ENCODE measurements at regions not wholly inside any gene's neighbourhood (a gene's known extent, or its start where the extent isn't known, plus 50 kb on each side); places are given as distances from the start of the nearest gene placed in this dataset.

DNA sequence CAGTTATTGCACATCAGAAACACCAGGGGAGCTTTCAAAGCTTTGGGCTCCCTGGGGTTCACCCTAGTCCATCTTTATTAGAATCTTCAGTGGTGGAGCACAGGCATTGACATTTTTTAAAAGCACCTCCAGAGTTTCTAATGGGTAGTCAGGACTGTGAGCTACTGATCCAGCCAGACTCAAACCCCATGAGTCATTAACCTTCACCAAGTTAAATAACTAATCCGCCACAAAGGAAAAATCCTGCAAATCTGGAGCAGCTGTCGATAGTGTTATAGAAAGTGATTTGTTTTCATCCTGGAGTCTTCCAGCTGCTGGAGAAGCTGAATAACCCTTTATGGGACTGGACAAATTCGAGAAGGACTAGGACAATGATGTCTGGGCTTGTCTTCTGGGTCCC is 93.2 kb upstream of the PIRT start:
- DNase-seq (ENCODE audit: low spot score): no peak
- Histone ChIP-seq H3K27me3 (ENCODE audit: control insufficient read depth in 4 of 4, insufficient read depth in 4 of 4, low read length in 3 of 4) (peaks cover 0 to 8% (median 0%) of the 10 kb centered on the region in 4 donors), H3K9ac (ENCODE audit: low read depth in 1 of 2, low read length in 2 of 2) (no peak overlapping the region), H3K36me3 (ENCODE audit: control insufficient read depth in 4 of 4, insufficient read depth in 3 of 4, low read depth in 1 of 4, low read length in 3 of 4) (no peaks in the 10 kb centered on the region), H3K27ac (ENCODE audit: low read depth in 1 of 2, low read length in 2 of 2) (no peak overlapping the region), H3K4me3 (ENCODE audit: low read depth in 1 of 3, low read length in 3 of 3) (no peak overlapping the region), H3K9me3 (ENCODE audit: control insufficient read depth in 4 of 4, low read length in 3 of 4) (no peaks in the 10 kb centered on the region), H3K4me1 (ENCODE audit: control insufficient read depth in 4 of 4, insufficient read depth in 4 of 4, low read length in 3 of 4) (no peaks in the 10 kb centered on the region)
- 60% methylated on average over 3 of the region's 3 CpGs for WGBS
- TF ChIP-seq NR2F2 (IDR thresholded peaks at IDR 0.05): no peak
- TF ChIP-seq GABPA (IDR thresholded peaks at IDR 0.05 in 1 of 2, conservative IDR thresholded peaks at IDR 0.05 in 1 of 2): no peak
- TF ChIP-seq RXRA (IDR thresholded peaks at IDR 0.05): no peak
- TF ChIP-seq, protein P1, sequence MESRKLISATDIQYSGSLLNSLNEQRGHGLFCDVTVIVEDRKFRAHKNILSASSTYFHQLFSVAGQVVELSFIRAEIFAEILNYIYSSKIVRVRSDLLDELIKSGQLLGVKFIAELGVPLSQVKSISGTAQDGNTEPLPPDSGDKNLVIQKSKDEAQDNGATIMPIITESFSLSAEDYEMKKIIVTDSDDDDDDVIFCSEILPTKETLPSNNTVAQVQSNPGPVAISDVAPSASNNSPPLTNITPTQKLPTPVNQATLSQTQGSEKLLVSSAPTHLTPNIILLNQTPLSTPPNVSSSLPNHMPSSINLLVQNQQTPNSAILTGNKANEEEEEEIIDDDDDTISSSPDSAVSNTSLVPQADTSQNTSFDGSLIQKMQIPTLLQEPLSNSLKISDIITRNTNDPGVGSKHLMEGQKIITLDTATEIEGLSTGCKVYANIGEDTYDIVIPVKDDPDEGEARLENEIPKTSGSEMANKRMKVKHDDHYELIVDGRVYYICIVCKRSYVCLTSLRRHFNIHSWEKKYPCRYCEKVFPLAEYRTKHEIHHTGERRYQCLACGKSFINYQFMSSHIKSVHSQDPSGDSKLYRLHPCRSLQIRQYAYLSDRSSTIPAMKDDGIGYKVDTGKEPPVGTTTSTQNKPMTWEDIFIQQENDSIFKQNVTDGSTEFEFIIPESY (IDR thresholded peaks at IDR 0.05): no peak
- TF ChIP-seq TAF1 (conservative IDR thresholded peaks at IDR 0.05): no peak
- no peak for TF ChIP-seq RAD21 (IDR thresholded peaks at IDR 0.05)
- TF ChIP-seq, protein P2, sequence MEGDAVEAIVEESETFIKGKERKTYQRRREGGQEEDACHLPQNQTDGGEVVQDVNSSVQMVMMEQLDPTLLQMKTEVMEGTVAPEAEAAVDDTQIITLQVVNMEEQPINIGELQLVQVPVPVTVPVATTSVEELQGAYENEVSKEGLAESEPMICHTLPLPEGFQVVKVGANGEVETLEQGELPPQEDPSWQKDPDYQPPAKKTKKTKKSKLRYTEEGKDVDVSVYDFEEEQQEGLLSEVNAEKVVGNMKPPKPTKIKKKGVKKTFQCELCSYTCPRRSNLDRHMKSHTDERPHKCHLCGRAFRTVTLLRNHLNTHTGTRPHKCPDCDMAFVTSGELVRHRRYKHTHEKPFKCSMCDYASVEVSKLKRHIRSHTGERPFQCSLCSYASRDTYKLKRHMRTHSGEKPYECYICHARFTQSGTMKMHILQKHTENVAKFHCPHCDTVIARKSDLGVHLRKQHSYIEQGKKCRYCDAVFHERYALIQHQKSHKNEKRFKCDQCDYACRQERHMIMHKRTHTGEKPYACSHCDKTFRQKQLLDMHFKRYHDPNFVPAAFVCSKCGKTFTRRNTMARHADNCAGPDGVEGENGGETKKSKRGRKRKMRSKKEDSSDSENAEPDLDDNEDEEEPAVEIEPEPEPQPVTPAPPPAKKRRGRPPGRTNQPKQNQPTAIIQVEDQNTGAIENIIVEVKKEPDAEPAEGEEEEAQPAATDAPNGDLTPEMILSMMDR (IDR thresholded peaks at IDR 0.05; ENCODE audit: low read depth, low read length, missing input control): no peak
- no peak for TF ChIP-seq FOXA2 (IDR thresholded peaks at IDR 0.05)
- TF ChIP-seq, protein P3, sequence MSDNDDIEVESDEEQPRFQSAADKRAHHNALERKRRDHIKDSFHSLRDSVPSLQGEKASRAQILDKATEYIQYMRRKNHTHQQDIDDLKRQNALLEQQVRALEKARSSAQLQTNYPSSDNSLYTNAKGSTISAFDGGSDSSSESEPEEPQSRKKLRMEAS (IDR thresholded peaks at IDR 0.05): no peak
- TF ChIP-seq HNF4G (IDR thresholded peaks at IDR 0.05): no peak
- TF ChIP-seq, protein P4, sequence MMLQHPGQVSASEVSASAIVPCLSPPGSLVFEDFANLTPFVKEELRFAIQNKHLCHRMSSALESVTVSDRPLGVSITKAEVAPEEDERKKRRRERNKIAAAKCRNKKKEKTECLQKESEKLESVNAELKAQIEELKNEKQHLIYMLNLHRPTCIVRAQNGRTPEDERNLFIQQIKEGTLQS (IDR thresholded peaks at IDR 0.05): no peak
- no peak for TF ChIP-seq JUND (IDR thresholded peaks at IDR 0.05)
- no peak for TF ChIP-seq EGR1 (IDR thresholded peaks at IDR 0.05; ENCODE audit: low read depth in 2 of 2)

DNA sequence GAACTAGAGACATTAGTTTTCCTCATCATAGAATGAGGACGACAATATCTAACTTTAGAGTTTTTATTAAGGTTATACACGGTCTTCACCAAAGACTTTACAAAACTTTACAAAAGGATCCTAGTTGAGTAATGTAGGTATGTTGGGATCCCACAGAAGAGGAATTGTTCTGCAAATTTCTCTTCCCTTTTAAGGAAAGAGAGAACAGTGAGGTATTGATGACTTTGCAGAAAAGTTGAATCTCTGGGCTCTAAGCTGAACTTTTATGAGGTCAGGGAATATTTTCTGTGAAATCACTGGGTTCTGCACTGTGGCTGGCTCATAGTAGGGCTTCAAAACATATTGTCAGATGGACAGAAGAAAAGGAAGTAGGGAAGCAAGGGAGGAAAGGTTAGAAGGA is 89.8 kb upstream of the PIRT start:
- TF ChIP-seq, protein P2 (IDR thresholded peaks at IDR 0.05; ENCODE audit: low read depth, low read length, missing input control): no peak
- TF ChIP-seq HNF4G (IDR thresholded peaks at IDR 0.05) (no peak), TAF1 (conservative IDR thresholded peaks at IDR 0.05) (no peak), JUND (IDR thresholded peaks at IDR 0.05) (no peak), NR2F2 (IDR thresholded peaks at IDR 0.05) (no peak), GABPA (IDR thresholded peaks at IDR 0.05 in 1 of 2, conservative IDR thresholded peaks at IDR 0.05 in 1 of 2) (no peak), HNF4A (conservative IDR thresholded peaks at IDR 0.05) (no peak), EGR1 (IDR thresholded peaks at IDR 0.05; ENCODE audit: low read depth in 2 of 2) (no peak)
- TF ChIP-seq, protein P3 (IDR thresholded peaks at IDR 0.05): no peak
- 88% methylated on average over 2 of the region's 2 CpGs for WGBS
- Histone ChIP-seq H3K36me3 (ENCODE audit: control insufficient read depth in 4 of 4, insufficient read depth in 3 of 4, low read depth in 1 of 4, low read length in 3 of 4) (no peaks in the 10 kb centered on the region), H3K9me3 (ENCODE audit: control insufficient read depth in 4 of 4, low read length in 3 of 4) (no peaks in the 10 kb centered on the region), H3K4me1 (ENCODE audit: control insufficient read depth in 4 of 4, insufficient read depth in 4 of 4, low read length in 3 of 4) (no peaks in the 10 kb centered on the region), H3K27me3 (ENCODE audit: control insufficient read depth in 4 of 4, insufficient read depth in 4 of 4, low read length in 3 of 4) (peaks cover 0 to 8% (median 0%) of the 10 kb centered on the region in 4 donors), H3K4me3 (ENCODE audit: low read depth in 1 of 3, low read length in 3 of 3) (no peak overlapping the region), H3K9ac (ENCODE audit: low read depth in 1 of 2, low read length in 2 of 2) (no peak overlapping the region), H3K27ac (ENCODE audit: low read depth in 1 of 2, low read length in 2 of 2) (no peak overlapping the region)
- no peak for DNase-seq (ENCODE audit: low spot score)
